ENCODE measurements at regions not wholly inside any gene's neighbourhood (a gene's known extent, or its start where the extent isn't known, plus 50 kb on each side); places are given as distances from the start of the nearest gene placed in this dataset.

GRCh38 chr6:105644691-105645090 is 241.8 kb upstream of the PREP start:
- TF ChIP-seq ZNF548 (tag by site-specific recombination; IDR thresholded peaks at IDR 0.05) = no peak
- no peak for TF ChIP-seq ZBTB7A (tag by site-specific recombination; IDR thresholded peaks at IDR 0.05; ENCODE audit: low read depth)
- TF ChIP-seq CTCF (tag by site-specific recombination; IDR thresholded peaks at IDR 0.05) = no peak
- no peak for TF ChIP-seq WT1 (tag by site-specific recombination; IDR thresholded peaks at IDR 0.05)
- TF ChIP-seq, protein P1, sequence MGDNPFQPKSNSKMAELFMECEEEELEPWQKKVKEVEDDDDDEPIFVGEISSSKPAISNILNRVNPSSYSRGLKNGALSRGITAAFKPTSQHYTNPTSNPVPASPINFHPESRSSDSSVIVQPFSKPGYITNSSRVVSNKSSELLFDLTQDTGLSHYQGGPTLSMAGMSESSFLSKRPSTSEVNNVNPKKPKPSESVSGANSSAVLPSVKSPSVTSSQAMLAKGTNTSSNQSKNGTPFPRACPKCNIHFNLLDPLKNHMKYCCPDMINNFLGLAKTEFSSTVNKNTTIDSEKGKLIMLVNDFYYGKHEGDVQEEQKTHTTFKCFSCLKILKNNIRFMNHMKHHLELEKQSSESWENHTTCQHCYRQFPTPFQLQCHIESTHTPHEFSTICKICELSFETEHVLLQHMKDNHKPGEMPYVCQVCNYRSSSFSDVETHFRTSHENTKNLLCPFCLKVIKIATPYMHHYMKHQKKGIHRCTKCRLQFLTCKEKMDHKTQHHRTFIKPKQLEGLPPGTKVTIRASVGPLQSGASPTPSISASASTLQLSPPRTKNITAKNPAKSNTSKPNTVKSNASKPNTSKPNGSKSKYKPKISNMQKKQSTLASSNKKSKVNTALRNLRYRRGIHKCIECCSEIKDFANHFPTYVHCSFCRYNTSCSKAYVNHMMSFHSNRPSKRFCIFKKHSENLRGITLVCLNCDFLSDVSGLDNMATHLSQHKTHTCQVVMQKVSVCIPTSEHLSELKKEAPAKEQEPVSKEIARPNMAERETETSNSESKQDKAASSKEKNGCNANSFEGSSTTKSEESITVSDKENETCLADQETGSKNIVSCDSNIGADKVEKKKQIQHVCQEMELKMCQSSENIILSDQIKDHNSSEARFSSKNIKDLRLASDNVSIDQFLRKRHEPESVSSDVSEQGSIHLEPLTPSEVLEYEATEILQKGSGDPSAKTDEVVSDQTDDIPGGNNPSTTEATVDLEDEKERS (tag by site-specific recombination; IDR thresholded peaks at IDR 0.05) = no peak
- TF ChIP-seq ZNF311 (tag by site-specific recombination; IDR thresholded peaks at IDR 0.05; ENCODE audit: borderline replicate concordance) = no peak
- TF ChIP-seq, protein P2, sequence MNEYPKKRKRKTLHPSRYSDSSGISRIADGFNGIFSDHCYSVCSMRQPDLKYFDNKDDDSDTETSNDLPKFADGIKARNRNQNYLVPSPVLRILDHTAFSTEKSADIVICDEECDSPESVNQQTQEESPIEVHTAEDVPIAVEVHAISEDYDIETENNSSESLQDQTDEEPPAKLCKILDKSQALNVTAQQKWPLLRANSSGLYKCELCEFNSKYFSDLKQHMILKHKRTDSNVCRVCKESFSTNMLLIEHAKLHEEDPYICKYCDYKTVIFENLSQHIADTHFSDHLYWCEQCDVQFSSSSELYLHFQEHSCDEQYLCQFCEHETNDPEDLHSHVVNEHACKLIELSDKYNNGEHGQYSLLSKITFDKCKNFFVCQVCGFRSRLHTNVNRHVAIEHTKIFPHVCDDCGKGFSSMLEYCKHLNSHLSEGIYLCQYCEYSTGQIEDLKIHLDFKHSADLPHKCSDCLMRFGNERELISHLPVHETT (tag by site-specific recombination; IDR thresholded peaks at IDR 0.05) = no peak
- TF ChIP-seq ZBTB21 (tag by site-specific recombination; IDR thresholded peaks at IDR 0.05) = no peak
- no peak for TF ChIP-seq ZIC2 (tag by site-specific recombination; IDR thresholded peaks at IDR 0.05)
- no peak for TF ChIP-seq ZNF513 (tag by site-specific recombination; IDR thresholded peaks at IDR 0.05)
- TF ChIP-seq ZNF660 (tag by site-specific recombination; IDR thresholded peaks at IDR 0.05) = no peak
- TF ChIP-seq ZFP41 (tag by site-specific recombination; IDR thresholded peaks at IDR 0.05; ENCODE audit: borderline replicate concordance) = no peak
- TF ChIP-seq ZNF239 (tag by site-specific recombination; IDR thresholded peaks at IDR 0.05) = no peak
- TF ChIP-seq, protein P3, sequence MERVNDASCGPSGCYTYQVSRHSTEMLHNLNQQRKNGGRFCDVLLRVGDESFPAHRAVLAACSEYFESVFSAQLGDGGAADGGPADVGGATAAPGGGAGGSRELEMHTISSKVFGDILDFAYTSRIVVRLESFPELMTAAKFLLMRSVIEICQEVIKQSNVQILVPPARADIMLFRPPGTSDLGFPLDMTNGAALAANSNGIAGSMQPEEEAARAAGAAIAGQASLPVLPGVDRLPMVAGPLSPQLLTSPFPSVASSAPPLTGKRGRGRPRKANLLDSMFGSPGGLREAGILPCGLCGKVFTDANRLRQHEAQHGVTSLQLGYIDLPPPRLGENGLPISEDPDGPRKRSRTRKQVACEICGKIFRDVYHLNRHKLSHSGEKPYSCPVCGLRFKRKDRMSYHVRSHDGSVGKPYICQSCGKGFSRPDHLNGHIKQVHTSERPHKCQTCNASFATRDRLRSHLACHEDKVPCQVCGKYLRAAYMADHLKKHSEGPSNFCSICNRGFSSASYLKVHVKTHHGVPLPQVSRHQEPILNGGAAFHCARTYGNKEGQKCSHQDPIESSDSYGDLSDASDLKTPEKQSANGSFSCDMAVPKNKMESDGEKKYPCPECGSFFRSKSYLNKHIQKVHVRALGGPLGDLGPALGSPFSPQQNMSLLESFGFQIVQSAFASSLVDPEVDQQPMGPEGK (tag by site-specific recombination; IDR thresholded peaks at IDR 0.05) = no peak
